Hematopoietic multipotent progenitor cell treated with erythropoietin and hydrocortisone succinate and interleukin-3 and kit ligand, for 4 days (in vitro differentiated cells): ENCODE measurements at regions not wholly inside any gene's neighbourhood (a gene's known extent, or its start where the extent isn't known, plus 50 kb on each side); places are given as distances from the start of the nearest gene placed in this dataset.

Experiments
- DNase-seq: peaks from one replicate; pipeline ENCODE4 v3.0.0-alpha.2; 2015

DNA sequence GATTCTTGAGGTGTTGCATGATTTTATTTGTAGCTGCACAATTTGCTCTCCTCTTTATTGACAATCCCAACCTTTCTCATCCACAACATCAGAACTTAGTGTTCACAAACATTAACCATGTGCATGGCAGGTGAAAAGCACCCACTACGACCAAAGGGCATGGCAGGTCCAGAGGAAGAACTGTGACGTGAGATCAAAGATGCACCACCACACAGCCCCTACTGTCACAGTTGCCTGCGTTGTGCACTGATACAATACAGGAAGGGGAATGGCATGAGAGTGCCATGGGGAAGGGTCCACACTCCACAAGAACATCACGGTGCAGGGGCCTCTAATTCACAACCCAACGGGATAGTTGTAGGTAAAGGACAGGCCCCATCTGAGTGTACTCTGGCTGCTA lies 217.1 kb upstream of the PFKP start:
- no peak for DNase-seq

DNA sequence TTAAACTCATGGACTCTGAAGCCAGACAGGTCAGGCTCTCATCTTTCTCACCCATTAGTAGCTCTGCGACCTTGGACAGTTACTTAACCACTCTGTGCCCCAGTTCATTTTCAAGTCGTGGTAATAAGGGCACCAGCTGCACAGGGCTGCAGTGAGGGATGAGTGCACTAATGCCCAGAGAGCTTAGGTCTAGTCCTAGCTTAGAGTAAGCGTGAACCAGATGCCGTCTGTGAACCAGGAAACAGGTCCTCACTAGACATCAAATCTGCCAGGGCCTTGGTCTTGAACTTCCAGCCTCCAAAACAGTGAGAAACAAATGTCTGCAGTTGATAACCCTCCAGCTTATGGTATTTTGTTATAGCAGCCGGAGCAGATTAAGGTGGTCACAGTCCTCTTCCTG lies 222.4 kb upstream of the PFKP start:
- no peak for DNase-seq

DNA sequence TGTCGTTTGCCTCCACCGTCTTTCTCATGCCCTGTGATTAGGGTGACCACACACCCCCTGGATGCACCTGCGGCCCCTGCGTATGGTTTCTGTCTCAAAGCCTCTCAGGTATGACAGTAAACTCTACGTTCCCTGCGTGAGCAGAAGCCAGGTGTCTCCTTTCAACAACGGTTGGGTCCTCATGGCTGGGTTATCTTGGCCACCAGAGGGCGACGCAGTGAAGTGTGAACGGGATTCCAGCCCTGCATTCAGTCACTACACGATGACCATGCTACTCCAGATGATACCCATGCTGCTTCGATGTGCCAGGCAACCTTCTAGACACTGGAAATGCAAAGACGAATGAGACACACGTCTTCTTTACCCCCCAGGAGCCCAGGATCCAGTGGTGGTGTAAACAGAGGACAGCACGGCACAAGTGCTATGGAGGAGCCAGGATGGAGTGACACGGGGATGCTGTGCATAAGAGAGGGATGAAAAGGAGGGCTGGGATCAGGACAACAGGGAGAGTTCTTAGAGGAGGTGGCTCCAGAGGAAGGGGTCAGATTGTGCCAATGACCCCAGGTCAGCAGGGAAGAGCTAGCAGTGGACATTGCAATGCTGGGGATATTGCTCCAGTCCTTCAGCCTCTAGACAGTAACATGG lies 228.1 kb upstream of the PFKP start:
- peak; percentile 71 for DNase-seq

DNA sequence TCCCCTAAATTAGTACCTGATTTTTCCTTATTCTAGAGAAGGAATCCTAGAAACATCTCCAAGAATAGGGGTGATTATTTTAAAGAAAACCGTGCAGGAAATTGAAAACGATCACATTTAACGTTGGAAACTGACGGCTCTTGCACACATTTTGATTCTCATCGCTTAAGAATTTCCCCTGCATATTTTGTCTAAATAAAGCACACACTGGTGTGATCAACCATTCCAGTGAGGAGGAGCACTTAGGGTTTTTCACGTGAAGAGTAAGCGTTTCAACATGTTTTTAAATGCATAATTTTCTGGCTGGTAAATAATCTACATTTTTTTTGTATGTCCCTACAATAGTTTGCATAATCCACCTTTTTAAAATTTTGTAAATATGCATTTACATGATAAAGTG lies 229.7 kb upstream of the PFKP start:
- no peak for DNase-seq

DNA sequence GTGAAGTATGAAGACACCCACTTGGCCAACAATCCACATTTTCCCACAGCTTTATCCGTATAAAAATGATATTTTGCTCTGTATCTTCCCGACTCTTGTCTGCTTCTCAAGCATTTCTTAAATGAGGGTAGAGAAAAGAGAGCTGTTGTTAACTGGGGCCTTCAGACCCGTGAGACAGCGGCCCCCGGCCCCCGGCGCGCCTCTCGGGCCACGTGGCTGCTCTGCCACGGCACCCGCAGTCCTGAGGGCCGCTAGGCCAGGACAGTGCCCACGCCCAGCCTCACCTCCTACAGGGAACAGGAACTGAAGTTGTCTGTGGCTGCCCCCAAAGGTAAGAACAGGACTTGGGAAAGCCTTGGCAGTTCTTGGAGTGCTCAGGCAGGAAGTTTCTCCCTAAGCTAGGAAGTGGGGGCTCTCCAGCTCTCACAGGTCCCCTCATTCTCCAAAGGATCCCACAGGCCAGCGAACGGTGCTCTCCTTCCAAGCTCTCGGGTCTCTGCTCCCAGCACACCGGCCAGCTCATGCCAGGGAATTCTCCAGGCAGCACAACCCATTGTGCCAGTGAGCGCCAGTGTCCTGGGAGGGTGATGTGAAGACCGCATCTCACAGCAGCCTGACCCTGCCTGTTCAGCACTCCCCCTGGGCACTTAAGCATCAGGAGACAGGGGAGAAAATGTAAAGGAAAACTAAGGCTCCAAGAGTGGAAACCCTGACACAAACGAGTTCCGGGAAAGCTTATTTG lies 230.3 kb upstream of the PFKP start:
- no peak for DNase-seq

DNA sequence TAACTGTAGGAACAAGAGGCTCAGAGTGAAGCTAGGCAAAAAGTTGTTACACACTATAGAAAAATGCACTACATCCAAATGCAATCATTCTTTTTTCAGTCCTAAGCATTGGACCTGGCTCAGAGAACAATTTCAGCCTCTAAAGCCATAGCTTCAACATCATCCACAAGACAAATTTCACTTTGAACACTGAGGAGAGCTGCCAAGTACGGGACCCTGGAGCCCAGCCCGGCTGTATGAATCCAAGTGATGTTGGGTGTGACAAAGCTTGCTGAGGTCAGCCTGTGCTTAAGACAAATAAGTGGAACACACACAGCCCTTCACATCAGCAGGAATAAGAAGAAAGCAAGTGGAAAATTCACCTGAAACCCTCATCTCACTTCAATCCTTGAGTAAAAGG lies 233.1 kb upstream of the PFKP start:
- no peak for DNase-seq

DNA sequence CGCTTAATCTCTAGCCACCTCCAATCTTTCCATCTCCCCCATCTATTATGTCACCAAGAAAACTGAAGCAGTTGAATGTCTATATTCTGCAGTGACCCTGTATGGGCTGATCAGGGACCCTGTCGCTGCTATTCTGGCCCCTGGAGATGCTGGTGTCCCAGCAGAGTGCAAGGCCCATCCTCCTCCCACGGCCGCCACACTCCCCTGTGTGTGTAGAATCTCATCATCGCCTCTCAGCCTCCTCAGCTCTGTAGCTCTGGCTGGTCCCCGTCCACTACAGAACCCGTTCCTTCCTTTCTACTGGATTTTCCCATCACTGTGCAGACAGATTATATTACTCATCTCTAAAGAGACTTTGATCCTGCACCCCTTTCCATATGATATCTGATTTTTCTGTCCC lies 235.8 kb upstream of the PFKP start:
- no peak for DNase-seq

DNA sequence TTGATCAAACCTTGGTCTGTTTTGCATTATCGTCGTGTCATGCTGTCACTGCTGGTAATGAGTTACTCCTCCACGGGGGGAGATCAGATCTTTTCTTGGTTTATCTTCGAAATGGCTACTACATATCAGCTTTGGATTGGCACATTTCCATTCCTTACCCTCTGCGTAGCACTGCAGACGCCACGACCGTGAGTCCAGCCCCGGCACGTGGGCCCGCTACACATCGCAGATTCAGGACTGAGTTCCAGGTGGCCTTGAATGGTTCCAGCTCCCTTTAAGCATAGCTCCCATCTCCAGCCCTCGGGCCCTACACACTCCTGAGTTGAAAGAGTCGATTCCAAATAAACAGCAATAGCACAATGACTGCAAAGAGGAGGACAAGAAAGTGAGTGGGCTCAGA lies 238.6 kb upstream of the PFKP start:
- no peak for DNase-seq

DNA sequence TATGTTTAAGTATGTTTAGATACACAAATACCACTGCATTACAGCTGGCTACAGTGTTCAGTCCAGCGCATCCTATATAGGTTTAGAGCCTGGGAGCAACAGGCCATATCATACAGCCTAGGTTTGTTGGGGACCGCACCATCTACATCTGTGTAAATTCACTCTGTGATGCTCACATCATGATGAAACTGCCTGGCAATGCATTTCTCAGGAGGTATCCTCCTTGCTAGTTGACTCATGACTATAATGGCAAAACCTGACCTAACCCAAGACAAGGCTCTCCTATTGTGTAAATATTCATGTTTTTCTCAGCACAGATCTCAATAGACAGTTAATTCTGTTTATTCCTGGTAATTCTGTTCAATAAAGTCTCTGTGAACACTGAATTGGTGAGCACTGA lies 240.7 kb upstream of the PFKP start:
- DNase-seq = no peak

DNA sequence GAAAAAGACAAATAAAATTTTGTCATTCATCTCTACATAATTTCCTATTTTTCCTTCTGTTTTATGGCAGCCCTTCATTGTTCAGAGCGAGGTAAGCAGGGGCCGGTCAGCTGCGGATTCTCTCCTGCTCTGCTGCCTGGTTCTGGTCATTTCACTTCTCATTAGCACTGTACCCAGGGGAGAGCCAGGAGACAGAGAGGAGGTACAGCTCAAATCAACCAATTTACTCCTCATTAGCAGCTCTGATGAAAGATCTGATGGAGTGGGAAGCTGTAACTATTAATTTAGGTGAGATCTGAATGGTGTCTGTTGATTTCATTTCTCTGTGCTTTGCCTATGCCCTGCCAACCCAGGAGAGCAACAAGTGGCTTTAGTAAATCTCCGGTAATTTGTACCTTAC lies 241.5 kb upstream of the PFKP start:
- DNase-seq = no peak

DNA sequence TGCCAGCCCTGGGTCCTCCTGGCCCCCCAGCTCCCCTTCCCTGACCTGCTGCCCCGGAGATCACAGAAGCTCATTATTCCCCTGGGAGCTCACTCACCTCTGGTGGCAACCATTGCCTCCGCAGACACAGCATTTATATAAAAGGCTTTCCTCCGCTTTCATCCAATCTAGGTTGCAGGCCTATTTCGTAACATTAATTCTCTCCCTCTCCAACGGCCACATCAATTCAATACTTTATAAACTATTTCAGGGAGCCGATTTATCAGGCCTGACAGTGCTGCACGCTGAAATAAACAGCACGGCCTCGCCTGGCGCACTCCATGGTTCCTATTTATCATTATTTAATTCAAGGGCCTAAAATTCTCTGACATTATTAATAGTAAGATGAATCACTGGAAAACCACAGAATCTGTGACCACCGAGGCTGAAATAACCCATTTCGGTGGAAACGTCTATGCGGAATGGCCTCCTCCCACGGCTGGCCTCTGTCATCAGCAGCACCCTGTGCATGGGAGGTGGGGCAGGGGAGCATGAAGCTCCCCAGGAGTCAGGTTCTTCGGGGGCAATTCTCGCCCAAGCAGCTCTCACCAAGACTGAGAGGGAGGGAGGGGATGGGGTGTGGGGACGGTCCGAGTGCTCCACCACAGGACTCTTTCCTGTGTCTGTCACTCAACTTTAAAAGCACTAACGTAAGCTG lies 249.3 kb upstream of the PFKP start:
- no peak for DNase-seq

DNA sequence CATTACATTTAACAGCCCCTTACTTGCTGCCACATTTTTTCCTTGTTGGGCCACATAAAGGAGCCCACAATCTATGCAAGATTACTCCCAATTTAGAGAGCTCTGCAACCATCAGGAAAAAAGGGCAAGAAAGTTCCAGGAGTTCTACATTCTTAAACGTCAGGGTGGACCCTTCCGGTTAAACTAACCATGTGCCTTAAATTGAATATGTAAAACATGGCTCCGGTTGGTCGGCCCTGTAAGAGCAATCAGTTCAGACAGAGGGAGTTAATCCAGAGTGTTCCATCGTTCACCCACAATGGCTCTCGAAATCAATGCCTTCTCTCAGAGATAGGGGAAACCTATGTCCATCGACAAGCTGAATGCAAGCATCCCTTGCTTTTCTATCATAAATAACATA lies 253.7 kb upstream of the PFKP start:
- no peak for DNase-seq

DNA sequence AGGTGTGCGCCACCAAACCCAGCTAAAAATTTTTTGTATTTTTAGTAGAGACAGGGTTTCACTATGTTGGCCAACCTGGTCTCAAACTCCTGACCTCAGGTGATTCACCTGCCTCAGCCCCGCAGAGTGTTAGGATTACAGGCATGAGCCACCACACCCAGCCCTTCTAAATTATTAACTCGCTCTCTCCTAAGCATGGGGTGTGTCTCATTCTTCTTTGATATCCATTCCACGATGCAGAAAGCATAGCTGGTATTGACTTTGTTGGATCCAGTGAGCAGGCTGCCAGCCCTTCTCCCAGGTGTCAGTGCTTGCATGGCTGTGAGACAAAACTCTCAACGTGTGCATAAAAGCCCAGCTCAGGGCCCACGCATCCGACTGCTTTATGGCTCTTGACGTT lies 254.1 kb upstream of the PFKP start:
- no peak for DNase-seq

DNA sequence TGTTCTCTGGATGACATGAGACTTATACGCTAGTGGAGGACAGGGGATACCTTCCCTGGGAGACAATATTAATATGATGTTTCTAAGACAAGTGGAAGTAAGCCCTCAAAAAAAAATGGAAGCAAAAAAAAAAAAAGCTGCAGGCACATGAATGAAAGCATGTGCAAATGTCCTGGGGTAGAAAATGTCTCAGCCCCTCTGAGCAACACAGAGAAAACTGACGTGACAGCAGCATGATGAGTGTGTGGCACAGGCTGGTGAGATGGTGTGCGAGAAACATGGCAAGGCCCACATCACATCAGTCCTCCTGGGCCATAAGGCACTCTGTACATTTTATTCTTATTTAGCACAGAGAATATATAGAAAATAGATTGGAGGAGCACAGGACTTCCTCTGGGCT lies 254.7 kb upstream of the PFKP start:
- no peak for DNase-seq

DNA sequence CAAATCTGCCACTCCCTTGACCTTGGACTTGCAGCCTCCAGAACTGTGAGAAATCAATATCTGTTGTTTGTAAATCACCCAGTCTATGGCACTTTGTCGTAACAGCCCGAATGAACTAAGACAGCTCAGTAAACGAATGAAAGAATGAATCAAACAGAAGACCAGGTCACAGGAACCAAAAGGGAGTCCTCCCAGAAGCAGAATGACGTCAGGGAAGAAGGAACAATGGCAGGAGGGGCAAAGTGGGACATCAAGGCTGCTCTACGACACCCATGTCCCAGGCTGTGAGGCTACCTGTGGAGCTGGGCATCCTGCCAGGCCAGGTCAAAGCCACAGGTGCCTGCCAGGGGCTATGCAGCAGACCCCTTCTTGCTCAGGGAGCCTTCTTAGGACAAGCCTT lies 267.2 kb upstream of the PFKP start:
- no peak for DNase-seq

DNA sequence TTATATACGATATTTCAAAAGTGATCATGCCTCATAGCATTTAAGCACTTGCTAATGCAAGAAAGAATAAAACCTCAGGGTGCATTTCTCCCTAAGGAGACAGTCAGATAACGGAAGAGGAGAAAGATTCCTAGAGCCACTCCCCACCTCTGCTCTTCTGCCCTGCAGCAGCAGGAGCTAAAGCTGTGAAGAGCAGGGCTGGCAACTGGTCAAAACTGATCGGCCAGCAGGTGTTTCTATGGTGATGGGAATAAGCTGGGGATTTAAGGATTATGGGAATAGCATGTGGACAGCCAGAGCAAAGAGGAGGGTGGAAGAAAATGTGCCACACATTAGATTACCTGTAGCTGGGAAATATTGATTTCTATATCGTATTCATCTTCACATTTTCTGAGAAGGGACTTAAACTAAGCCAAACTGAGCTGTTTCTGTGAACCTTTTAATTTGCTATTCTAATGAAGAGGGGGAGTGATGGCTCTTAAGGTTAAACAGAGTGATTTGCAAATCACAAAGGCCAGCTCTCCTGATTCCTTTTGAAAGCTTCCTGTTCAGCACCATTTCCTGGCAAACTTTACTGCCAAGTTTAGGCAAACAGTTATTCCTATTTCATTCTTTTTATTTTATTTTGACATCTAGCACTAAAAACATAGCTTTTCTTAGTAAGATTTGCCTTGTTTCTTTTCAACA lies 268.9 kb upstream of the PFKP start:
- no peak for DNase-seq

DNA sequence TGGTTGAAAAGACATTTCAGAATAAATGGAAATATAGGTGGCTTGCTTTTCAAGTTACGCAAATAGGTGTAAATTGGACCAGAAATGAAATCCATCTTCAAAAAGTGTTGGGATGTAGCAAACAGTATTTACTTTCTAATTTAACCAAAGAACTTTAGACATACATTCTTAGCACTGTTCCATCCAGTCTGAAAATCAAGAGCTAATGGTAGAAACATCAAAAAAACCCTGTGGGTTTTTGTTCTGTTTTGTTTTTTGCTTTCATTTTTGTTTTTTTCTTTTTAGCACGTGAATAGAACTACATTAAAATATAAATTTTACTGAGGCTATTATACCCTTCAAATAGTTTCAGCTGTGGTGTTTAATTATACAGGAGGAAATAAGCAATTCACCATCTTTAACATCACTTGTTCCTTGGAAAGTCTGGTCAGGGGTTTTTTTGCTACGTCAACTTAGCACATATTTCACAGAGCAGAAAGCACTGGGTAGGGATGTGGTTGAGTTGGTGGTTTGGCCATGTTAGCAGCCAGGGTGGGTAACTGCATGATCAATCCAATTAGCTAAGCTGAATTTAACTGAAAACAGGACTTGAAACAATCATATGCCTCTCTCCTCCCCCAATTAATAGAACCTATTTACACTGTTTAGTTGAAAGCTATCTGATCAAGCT lies 275.4 kb upstream of the PFKP start:
- peak; percentile 41 for DNase-seq

DNA sequence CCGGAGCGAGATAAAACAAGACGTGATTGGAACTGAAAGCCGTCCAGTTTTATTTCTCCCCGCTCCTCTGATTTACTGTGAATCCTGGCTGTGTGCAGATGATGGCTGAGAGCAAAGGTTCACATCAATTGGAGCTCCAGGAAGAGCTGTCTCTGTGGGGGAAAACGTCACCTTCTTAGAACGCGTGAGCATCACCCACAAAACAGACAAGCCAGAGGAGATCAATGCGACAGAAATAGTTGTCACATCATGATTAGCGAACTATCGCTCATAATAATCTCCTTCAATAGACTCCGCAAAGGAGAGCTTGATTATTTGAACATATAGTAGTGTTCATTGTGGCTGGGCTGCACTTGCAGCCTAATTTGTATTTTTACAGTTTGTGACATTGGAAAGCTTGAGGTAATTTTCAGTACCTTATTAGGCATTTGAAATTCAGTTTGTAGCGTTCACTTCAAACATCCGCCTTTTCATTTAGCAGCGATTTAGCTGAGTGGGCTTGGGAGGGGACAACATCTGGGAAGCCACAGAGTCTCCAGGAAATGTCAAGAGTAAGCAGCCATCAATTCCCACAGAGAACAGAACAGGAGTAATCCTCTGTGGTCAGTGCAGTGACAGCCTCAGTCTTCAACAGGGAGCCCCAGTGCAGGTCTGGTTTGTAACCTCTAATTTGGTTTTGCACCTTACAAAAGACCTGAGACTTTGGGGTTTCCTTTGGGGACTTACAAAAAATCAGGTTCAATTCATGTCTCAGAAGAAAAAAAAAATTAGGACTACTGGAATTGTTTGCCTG lies 276.8 kb upstream of the PFKP start:
- no peak for DNase-seq

DNA sequence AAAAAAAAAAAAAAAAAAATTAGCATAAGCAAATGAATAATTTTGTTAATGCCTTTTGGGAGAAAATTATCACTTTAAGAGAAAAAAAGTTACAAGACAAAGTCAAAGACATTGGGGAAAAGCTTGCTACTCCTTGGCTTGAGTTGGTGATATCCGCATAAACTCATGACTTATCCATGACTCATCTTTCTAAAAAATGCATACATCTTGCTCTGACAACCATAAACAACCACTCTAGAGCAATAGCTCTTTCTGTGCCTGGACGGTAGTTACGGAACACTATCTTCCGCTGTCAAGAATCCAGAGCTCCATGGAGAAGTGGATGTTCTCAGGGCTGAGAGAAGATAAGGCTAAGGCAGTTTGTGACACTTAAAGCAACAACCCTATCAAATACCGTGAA lies 281.1 kb upstream of the PFKP start:
- no peak for DNase-seq

DNA sequence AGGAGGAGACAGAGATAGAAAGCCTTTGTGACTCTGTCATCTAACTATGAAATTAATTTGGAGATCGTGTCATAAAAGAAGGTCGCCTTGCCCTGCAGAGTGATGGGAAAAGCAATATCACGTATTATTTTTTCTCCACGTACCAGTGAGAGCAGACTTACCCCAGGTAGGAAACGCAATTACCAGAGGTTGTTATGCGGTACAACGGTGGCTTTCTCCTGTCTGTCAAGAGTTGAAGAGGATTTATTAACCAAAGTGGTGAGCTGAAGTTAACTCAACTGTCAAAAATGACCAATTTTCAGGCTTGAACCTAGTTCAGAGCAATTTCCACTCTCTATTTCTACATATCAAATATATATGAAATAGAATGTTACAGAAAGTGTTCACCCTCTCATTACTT lies 282.6 kb upstream of the PFKP start:
- DNase-seq = no peak

DNA sequence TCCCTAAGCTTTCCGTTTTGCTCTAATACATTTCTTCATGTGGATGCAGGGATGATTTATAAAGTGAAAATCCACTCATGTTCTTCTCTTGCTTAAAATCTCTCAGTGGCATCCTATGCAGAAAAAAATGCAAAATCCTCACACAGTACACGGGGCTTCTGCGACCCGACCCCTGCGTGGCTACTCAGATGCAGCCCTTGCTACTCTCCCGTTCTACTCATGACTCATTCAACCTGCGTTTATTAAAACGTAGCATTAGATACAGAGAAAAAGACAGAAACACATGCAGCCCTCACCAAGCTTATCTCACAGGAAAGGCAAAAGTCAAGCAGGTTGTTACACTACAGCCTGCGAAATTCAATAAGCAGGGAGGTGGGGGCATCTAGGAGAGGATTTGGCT lies 284.4 kb upstream of the PFKP start:
- no peak for DNase-seq

DNA sequence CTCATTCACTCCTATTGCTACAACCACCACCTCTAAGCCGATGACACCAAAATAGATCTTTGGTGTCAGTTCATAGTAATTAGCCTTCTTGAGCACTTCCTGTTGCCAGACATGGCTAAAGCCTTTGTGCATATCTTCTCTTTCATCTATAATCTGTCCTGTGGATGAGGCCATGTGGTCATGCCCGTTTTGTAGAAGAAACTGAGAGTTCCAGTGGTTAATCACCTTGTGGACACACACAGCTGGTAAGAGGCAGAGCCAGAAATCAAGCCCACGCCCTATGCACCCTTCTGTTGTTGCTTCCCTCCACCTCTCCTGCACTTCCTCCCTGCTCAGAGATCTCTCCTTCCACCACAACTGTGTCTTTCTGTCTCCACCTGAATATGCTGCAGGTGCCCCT lies 285.1 kb upstream of the PFKP start:
- peak; percentile 50 for DNase-seq
